Stimulated activated CD8-positive, alpha-beta memory T cell treated with anti-CD3 and anti-CD28 coated beads, Interleukin-7, amount 100 ng/mL, for 24 hours (primary cell): ENCODE measurements at regions not wholly inside any gene's neighbourhood (a gene's known extent, or its start where the extent isn't known, plus 50 kb on each side); places are given as distances from the start of the nearest gene placed in this dataset.

Experiments
- DNase-seq: peaks from one replicate; pipeline ENCODE4 v3.0.0-alpha.2; 2020; ENCODE audit warnings: low read depth

DNA sequence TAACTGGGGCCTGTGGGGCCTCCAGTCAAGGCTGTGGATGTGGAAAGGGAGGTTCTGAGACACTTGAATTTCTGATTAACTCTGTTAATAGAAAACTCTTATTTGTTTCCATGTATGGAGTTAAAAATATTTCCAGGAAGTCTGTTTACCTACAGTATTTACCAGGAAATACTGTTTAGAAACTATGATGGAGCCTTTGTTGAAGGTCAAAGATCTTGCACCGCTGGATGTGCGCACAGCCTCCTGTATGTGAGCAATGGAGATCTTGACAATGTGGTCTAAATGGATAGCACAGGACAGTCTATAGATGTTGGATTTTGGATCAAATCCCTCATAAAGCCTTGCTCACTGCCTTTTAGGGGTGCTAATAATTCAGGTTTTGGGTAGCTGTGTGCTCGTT, 268.4 kb downstream of the DLEU7 start:
- no peak for DNase-seq

DNA sequence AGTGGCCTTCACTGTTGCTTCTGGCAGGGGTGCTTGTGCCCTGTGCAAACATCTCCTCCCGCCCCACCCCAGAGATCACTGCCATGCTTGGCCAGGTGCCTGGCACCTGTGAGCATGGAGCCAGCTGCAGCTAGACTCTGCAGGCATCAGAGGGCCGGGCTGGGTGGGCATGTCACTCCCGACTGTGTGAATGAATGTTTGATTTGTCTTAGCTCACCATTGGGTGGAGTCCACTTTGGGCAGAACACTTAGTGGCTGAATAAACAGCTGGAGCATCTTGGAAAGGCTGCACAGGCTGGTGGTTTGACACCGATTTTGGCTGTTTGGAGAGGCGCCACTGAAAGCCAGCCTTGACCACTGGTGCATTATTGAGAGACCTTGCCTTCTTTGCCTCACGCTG, 267.3 kb downstream of the DLEU7 start:
- DNase-seq: no peak

DNA sequence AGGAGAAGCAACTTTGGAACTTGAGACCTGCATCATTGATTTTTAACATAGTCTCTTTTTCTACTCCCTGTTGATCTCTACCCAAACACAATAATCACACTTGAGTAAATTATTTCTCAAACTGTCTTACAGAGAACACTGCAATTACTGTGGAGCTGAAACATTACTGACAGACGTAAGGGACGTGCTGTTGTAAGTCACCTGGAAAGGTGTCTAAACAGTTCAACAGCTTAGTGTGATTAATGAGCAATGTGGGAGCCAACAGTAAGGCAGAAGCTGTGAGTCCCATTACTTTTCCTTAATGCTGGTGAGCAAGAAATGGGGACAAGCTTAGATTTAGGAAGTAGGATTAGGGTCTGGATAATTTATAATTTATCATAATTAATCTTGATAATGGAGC, 265.7 kb downstream of the DLEU7 start:
- DNase-seq: no peak

DNA sequence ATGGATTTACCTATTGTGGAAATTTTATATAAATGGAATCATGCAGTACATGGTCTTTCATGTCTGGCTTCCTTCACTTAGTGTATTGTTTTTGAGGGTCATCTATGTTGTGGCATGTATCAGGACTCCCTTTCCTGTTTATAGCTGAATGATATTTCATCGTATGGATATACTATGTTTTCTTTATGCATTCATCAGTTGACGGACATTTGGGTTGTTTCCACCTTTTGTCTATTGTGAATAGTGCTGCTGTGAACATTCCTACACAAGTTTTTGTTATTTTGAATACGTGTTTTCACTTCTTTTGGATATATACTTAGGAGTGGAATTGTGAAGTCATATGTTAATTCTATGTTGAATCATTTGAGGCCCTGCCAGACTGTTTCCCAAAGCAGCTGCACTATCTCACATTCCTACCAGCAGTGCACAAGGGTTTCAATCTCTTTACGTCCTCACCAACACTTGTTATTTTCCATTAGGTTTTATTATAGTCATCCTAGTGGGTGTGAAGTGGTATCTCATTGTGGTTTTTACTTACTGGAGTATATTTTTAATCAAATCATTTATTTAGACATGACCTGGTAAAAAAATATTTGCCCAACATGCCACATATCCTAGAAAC, 262.7 kb downstream of the DLEU7 start:
- no peak for DNase-seq

DNA sequence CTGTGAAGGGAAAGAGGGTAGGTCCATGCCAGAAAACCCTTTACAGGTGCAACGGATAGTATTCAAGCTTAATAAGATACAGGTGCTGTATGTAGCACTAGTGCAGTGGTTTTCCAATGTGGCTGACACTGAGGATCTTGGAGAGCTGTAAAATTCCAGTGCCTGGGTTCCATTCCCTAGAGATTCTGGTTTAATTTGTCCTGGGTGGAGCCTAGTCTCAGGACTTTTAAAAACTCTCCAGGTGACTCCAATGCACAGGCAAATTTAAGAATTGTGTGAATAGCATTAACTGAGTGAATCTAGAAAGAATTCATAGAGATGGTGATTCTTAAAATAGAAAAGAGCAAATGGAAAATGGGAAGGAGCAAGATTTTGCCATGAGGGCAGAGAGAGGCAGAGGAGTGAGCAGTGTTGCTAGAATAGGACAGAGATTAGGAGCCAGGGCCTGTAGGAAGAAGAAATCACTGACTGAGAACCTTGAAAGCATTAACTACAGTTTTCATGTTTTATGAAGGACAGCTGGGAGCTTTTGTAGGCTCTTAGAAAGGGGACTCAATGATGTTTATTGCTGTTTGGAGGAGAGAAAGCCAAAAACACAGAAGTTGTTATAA, 261.8 kb downstream of the DLEU7 start:
- DNase-seq: no peak

DNA sequence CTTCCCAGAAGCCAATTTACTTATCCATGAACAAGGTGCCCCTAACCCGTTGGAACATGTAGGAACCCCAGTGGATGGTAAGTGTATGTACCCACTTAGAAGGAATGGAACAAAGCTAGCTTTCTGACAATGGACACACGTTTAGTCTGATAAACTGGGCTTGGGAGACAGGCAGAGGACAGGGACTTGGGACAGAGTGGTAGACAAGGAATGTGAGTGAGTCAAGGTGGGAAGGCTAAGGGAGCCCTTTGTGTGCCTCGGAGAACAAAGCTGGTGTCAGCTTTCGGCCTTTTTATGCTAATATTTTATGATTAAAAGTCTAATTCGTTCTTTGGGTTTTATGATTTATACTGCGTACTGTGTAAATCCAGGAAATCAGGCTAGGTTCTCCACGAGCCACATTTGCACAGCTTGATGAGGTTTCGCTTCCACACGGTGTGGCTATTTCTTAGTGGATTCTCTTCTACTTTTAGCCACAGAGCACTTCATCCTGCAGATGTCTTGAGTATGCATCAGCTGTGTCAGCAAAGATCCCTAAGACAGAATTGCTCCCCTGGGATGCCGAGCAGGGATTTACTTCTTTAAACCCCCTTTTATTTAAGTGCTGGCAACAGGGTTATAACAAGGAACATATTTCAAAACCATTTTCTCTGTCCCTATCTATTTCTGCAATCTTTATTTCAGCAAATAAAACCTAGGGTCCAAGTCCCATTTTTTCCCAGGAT, 258.5 kb downstream of the DLEU7 start:
- DNase-seq: no peak

DNA sequence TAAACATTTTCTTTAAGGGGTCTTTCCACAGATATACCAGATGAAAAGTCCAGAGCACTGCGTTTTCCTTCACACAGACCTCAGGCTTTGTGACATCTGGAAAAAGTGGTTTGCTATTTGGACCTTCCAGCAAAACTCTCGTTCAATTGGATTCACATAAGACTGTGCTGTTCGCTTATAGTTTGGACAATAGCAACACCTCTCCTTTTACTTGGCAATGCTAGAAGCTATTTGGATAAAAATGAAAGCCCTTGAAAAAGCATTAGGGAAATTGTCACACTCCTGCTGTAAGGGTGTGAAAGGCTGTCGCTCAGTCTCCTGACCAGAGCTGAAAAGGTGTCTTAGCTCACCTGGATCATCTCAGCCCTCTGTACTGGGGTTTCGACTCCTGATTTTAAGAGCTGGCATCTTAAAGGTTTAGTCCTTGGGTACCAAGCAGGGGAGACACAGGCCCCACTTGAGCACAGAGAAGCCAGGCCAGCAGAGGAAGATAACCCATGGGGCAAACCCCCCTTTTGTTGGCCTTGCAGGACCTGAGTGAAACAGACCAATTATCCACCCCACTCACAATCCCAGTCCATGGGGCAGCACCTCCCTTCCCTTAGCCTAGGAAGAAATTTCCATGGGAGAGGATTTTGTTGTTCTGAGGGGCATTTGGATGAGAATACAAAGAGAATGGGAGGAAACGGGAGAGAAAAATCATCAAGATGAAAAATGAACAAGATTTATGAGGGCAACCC, 257.6 kb downstream of the DLEU7 start:
- no peak for DNase-seq

DNA sequence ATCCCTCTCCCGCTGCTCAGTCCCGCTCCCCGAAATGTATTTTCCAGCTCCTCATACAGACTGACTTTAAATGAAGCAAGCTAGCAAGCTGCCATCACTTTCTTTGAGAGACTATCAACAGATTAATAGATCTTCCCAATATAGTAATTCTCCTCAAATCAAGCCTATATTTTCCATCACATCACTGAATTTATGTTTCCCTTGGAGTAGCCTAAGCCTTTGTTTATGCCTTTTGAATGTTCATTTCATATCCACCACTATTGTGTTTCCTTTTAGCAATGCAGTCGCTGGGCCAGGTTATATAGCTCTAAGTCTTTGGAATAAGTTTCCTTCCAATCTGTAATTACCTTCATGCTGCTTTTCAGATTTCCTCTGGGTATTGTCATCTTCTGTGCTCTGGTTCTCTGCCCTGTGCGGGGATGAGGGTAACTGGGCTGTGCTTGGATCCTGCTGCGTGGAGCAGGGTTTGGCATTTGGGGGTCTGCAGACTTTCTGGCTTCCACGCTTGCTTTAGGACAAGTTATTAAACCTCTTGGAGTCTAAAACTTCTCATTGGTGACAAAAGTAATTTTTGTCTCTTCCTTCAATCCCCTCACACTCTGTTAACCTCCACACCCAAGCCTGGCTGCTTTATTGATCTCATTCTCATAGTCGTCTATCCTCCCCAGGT, 256.9 kb downstream of the DLEU7 start:
- no peak for DNase-seq

DNA sequence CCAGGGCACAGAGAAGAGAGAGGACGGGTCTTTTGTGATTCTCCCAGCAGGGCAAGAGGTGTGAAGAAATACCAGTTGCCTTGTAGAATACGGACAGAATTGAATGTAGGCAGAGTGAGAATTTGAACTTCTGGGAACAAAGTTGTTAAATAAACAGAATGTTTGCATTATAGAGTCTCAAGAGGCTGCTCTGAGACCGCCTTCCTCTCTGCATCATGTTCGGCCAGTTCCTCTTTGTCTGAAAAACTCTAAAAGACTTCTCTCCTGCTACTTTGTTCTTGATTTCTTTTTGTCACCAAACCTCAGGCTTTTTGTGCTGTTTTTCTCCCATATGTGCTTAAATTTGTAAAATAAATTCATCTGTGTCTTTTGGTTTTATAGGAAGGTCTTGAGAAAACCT, 256.4 kb downstream of the DLEU7 start:
- no peak for DNase-seq

DNA sequence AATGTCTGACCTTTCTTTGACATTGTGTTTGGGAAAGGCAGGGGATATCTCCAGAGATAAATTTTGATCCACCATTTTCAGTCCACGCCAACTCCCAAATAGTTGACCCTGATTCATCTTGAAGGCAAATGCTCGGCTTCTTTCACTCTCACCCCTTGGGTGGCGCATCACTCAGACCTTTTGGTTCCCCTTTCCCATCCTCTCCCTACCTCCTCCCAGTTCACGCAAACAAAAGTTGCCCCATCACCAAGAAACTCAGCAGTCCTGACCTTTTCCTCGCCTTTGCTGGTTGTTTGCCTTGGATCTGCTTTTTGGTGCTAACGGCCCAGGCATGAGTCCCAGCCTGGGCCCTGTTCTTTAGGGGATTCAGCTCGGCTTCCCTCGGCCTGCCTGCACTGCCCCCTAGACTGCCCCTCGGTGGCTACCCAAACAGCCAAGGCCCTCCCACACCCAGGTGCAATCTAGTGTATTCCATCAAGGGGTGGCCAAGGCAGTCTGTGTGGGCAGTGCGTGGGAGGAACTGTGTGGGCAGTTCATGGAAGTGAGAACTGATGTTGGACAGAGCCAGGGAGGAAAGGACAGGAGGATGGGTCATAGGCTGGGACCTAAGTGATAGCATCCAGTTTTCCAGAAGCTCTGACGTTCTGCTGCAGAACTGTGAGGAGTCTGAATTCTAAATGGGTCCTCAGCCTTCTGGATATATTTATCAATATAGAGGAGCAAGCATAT, 255.7 kb downstream of the DLEU7 start:
- no peak for DNase-seq

DNA sequence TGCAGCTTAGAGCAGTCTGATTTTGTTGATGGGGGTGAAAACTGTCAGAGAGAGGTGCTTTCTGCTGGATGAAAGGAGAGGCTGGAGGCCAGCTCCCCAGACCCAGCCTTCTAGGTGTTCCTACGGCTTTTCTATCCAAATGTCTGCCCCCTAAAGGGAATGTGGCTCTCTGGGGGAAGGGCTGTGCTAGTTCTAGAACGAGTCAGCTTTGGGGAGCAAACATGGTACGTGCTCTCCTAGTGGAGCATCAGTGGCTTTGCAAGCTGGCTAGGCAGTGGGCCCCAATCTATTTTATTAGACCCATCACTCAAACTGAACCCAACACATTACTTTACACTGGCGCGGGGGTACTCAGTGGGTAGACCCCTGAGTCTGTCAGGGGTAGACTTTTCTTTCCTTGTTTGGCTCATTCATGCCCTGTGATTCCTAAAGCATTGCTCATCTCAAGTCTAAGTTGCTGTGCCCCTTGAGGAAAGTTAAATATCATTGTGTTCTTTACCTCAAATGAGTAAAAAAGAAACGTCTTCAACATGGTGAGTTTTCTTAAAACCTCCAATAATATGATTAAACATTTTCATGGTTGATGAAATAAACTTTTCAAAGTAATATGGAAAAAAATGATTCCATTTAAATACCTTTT, 254.9 kb downstream of the DLEU7 start:
- no peak for DNase-seq

DNA sequence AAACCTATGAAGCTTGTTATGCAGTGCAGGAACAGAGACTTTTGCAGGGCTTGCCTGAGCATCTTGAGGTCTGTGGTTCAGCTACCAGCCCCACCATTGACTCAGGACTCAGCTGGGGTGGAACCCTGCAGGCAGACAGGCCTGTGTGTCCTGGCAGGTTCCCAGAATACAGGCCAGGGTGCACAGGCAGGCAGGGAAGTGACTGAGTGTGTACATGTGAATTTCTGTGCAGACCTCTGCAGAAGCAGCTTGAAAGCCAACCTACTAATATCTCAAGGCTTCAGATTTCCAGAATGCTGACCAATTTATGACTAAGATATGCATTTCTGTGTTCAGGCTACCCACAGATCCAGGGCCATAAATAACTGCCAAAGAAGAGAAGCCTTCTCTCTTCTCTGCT, 254.4 kb downstream of the DLEU7 start:
- DNase-seq: no peak

DNA sequence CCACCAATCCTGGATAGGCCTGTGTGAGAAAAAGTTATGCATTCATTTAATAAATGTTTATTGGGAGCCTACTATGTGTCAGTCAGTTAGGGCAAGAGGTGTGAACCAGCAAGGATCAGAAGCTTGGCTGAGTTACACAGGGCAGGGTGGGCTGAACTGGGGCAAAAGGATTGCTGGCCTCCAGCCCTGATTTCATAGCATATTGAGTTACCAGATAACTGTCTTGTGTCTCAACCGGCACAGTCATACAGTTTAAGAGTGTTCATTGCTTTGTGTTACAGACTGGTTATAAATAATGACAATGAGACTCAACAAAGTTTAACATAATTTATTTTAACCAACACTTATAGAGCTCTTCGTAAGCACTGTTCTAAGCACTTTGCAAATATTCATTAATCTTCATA, 253.8 kb downstream of the DLEU7 start:
- no peak for DNase-seq

DNA sequence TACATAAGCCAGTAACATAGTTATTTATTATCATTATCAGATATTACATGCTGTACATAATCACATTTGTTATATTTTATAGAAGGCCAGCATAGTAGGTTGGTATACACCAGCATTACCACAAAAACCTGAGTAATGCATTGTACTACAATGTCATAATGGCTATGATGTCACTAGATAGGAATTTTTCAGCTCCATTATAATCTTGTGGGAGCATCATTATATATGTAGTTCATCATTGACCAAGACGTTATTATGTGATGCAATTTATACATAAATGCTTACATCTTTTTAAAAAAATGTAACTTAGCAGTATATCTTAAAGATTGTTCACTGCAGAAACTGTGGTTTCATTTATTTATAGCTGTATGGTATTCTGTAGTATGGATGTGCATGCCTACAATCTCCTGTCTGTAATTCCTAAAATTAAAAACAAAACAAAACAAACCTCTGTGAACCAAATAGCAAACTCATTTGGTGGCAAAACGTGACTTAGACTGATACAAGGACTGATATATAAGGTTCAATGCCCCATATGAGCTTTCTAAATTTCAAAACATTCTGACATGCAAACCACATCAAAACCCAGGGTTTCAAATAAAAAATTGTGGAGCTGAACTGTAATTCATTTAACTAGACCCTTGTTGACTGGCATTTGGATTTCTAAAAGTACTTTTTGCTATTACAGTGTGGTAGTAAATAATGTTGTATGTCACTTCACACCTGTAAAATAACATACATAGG, 250.9 kb downstream of the DLEU7 start:
- no peak for DNase-seq

DNA sequence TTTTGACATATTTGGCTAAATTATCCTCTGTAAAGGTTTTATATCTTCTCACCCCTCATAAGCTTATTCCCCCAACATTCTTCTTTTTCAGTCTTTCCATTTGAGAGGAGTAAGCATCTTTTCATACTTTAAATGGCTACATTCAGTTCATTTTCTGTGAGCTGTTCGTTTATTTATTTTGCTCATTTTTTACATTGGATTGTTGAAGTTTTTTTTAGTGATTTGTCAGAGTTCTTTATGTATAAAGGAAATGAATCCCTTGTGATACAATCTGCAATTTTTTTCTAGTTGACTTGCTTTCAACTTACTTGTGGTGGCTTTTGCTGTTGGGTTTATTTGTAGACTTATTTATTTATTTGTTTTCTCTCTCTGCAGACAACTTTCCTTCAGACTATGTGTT, 250.3 kb downstream of the DLEU7 start:
- DNase-seq: no peak

DNA sequence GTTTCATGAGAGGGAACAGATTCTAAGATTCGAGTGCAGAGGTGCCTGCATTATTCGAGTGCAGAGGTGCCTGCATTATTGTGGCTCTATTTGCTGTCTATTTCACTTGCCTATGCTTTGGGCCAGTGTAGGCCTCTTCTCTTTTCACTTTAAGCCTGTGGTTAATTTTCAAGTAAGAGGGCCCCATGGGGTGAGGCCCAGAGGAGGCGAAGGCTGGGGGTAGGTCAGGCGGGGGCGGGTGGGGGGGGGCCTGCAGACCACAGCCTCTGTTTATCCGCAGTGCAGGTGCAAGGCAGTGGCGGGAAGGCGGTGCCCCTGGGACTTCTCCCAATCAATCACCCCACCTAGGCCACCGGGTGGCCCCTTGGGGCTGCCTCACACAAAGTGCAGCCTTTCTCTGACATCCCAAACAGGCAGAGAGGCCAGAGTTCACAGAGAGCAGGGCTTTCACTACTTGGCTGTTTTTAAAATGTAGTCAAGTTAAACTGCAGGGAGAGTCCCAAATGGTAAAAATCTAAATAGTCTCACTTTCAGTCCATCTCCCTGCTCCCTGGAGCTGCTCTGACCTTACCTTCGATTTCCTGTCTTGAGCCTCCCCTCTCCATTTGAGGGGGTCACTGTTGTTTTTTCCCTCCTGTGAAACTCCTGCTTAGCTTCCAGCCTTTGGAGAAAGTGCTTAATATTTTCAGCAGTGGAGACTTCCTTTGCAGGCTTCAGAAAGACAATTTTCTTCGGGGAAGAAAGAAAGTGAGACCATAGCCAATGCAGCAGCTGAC, 249.0 kb downstream of the DLEU7 start:
- no peak for DNase-seq

DNA sequence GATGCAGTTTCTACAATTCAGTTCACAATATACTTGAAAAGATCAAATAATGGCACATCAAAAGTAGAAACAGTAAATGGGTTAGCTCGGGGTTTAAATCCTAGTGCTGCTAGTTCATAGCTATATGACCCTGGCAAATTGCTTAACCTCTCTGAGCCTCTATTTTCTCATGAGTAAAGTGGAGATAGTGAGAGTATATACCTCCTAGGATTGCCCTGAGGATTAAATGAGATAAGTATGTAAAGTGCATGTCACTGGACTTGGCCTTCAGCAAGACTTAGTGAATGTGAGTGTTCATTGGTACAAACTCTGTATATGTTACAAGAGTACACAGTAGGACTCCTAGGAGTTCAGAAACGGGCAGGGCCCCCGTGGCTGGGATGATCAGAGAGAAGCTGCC, 248.3 kb downstream of the DLEU7 start:
- no peak for DNase-seq

DNA sequence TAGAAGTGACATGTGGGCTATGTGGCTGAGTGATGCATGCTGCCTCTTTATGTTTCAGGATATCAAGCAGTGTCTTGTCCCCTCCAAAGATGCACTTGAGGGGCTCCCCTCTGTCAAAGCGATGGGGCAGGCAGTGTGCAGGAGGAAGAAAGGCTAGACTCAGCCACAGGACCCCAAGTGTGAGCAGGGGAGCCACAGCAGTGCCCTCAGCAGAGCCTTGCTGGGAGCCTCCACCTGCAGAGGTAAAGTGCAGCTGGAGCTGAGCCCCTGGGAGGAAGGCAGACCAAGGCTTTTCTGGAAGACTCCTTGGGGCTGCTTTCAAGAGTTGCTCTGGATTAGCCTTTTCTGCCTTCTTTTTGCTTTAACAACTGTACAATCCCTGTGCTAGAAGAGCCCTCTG, 247.3 kb downstream of the DLEU7 start:
- no peak for DNase-seq

DNA sequence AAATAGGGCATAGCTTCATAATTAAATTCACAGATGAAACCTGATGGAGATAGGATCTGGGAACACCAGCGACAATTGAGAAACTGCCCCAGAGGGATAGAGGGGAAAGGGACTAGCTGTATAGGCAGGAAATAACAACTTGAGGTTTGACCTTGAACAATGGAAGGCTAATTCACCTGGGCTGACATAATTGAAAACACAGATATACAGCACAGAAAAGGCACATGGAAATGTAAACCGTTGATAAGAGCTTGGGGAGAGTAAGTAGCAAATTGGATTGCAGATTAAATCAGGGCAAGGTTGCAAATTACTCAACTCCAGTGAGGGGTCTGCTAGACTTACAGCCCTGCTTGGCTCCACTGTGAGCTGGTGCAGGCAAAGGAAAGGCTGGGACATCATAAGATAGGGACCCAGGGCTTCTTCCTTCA, 246.7 kb downstream of the DLEU7 start:
- DNase-seq: no peak

DNA sequence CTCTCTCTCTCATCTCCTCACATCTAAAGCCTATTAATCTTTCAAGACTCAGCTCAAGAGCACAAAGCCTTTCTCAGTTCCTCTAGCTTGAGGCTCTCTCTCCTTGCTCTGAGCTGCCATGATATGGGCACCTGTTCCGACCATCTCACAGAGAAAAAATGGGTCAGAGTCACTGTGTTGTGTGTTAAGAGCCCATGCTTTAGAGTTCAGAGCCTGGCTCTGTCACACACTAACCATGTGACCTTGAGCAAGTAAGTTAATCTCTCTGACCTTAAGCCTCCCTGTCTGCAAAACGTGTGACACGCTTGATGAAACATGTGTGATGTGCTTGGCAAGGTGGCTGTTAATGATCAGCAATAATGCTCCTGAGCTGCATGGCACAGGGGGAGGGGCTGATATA, 245.2 kb downstream of the DLEU7 start:
- DNase-seq: no peak
